ENCODE measurements at regions not wholly inside any gene's neighbourhood (a gene's known extent, or its start where the extent isn't known, plus 50 kb on each side); places are given as distances from the start of the nearest gene placed in this dataset.
A peak's percentile ranks its signal among the peaks of the same experiment; 100 is the strongest.
"Not testable (repeated sequence)": the region's sequence is repeated elsewhere in the genome, so short reads cannot be mapped to it uniquely, and the experiment has no call there.

DNA sequence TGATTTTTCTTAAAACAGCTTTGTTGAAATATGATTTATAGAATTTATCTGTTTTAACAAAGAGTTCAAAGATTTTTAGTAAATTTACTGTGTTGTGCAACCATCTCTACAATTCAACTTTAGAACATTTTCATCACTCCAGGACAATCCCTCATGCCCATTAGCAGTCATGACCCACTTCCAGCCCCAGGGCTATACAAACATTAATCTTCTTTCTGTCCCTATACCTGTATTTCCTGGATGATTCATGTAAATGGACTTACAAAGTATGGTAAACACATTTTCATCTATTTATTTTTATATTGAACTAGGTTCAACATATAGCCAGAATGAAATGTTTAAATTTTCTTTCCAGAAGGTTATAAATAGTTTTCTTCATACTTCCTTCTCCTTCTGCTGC, 127.8 kb upstream of the CCDC180 start:
- DNase-seq (ENCODE audit: low read depth): no peak

- DNase-seq (ENCODE audit: low read depth): no peak
Measured at GRCh38 chr9:97176206-97176605, 131.3 kb upstream of the CCDC180 start.

DNA sequence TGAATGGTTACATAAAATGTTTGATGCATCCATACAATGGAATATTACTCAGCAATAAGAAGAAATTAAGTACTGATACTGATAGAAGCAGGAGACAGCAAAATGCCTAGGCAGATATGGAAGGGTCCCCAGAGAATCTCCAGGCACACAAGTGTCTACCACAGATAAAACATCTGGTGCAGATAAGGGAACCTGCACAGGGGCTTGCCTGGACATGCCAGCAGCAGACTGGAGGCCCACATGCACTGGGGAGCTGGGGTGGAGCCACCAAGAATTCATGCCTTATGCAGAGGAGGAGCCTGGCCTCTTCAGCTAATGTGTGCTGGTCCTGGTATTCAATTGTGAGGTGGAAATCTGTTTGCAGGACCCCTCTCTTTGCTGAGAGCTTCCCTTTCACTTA, 129.2 kb upstream of the CTSV start:
- DNase-seq (ENCODE audit: low read depth): not testable (repeated sequence)

GRCh38 chr9:97166496-97167138, 127.7 kb upstream of the CTSV start:
- DNase-seq (ENCODE audit: low read depth): not testable (repeated sequence)

GRCh38 chr9:97160255-97160654, 121.3 kb upstream of the CTSV start:
- no peak for DNase-seq (ENCODE audit: low read depth)

- not testable (repeated sequence) for DNase-seq (ENCODE audit: low read depth)
Measured at GRCh38 chr9:97158722-97159121, 119.8 kb upstream of the CTSV start.

DNA sequence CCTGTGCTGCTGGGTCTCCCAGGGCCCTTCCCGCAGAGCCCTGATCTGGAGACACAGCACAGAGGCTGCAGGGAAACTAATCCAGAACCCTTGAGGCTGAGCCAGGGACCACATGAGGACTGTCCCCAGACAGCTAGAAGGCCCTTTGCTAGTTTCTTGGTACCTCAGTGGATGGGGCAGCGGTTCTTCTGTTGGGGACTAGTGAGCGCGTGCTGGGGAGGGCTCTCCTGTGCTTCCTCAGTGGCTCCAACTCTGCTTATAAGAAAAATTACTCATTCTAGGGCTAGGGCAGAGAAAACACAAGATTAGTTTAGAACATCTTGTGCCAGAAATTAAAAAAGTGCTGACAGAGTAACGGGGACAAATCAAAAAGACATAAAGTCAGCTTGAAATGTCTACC, 116.5 kb upstream of the CTSV start:
- DNase-seq (ENCODE audit: low read depth): not testable (repeated sequence)

DNA sequence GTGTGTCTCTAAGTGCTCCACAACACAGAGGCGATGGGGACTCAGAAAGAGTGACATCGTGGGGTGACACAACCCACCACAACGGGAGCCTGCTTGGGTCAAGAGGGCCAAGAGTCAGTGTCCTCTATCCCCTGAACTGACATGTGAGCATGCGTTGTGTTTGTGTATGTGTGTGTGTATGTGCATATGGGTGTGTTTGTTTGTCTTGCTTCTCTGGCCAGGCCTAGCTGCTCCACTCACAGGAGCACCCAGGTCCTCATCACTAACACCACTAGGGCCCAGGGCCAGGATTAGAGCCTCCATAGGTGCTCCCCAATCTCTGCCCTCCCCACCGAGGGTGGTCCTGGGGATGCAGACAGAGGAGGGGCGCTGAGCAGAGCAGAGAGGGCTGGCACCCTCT, 115.0 kb upstream of the CTSV start:
- DNase-seq (ENCODE audit: low read depth): no peak

DNA sequence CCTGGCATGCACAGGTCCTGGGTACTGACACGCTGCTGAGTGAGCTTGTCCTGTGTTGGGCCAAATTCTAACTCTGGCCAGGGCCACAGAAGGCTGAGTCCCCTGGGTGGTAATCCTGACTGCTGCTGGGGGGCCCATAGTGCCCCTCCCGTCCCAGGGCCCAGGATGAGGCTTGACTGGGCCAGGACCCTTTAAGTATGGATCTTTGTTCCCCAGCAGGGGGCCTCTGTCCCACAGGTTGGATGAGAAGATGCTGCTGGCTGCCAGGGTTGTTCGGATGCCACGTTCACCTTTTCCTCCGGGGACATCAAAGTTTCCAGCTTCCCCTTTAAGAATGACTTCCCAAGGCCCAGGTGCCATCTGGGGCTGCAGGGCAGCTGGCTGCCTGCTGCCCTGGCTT, 114.2 kb upstream of the CTSV start:
- not testable (repeated sequence) for DNase-seq (ENCODE audit: low read depth)

GRCh38 chr9:97150471-97150870, 111.5 kb upstream of the CTSV start:
- DNase-seq (ENCODE audit: low read depth): not testable (repeated sequence)

- DNase-seq (ENCODE audit: low read depth): not testable (repeated sequence)
Measured at GRCh38 chr9:97148428-97148827, 109.5 kb upstream of the CTSV start.

- not testable (repeated sequence) for DNase-seq (ENCODE audit: low read depth)
Measured at GRCh38 chr9:97145680-97146079, 106.7 kb upstream of the CTSV start.

- no peak for DNase-seq (ENCODE audit: low read depth)
Measured at GRCh38 chr9:97140566-97140965, 101.6 kb upstream of the CTSV start.

DNA sequence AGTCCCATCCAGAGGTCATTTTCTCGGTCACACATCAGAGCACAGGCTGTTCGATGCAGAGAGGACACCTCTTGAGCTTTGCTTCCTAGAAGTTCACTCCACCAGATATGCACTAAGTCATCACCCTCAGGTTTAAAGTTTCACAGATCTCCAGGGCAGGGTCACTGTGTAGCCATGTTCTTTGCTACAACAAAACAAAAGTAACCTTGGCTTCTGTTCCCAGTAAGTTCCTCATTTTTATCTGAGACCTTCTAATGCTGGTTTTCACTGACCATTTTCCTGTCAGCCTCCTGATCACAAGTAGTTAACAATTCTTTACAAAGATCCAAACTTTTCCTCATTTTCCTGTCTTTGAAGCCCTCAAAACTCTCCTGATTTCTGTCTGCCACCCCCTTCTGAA, 97.5 kb upstream of the CTSV start:
- DNase-seq (ENCODE audit: low read depth): no peak

GRCh38 chr9:97133966-97134365, 95.0 kb upstream of the CTSV start:
- not testable (repeated sequence) for DNase-seq (ENCODE audit: low read depth)

DNA sequence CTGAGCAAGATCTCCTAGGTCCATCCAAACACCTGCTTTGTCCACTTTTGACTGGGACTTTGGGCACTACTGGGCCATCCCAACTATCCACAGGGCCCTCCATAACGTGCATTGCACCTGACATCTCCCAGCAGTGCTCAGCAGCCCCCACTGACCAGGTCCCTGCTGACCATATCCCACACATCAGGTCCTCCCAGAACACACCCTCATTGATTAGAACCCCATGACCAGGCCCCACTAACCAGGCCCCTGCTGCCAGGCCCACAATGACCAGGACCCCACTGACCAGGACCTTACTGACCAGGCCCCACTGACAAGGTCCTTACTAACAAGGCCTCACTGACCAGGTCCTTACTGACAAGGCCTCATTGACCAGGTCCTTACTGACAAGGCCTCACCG, 93.9 kb upstream of the CTSV start:
- no peak for DNase-seq (ENCODE audit: low read depth)

- not testable (repeated sequence) for DNase-seq (ENCODE audit: low read depth)
Measured at GRCh38 chr9:97130864-97131263, 91.9 kb upstream of the CTSV start.

DNA sequence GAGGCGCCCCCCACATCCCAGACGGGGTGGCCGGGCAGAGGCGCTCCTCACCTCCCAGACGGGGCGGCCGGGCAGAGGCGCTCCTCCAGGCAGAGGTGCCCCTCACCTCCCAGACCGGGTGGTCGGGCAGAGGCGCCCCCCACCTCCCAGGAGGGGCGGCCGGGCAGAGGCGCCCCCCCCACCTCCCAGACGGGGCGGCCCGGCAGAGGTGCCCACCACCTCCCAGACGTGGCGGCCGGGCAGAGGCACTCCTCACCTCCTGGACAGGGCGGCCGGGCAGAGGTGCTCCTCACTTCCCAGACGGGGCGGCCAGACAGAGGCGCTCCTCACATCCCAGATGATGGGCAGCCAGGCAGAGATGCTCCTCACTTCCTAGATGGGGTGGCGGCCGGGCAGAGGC, 91.4 kb upstream of the CTSV start:
- DNase-seq (ENCODE audit: low read depth): not testable (repeated sequence)

DNA sequence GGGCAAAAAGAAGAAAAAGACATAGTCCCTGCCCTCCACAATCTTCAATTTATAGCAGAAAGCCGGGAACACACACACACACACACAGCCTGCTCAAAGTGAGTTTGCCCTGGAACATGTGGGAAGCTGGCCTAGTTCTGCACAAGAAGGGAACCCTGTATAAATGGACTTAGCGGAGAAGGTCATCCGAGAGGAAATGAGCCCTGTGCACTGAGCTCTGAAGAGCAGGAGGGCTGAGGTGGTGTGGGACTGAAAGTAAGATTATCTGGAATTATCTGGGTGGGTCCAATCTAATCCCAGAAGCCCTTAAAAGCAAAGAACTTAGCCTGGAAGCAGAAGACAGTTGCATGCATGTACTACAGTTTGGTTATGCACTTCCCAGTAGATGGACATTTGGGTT, 90.0 kb upstream of the CTSV start:
- DNase-seq (ENCODE audit: low read depth): no peak

DNA sequence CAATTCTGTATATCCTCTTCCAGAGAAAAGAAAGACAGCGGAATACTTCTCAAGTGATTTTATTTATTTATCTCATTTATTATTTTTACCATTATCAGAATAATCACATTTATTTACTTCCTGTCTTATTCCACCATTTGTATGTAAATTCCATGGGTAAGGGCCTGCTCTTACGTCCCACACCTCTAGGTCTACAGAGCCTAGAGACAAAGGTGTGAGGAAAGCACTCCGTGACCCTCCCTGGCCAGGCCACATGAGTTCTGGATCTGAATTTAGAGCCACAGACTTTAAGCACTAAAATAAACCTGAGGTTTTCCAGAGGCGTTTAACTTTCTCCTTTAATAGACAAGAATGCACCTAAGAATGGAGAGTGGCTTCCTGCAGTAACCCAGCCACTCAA, 85.3 kb upstream of the CTSV start:
- DNase-seq (ENCODE audit: low read depth): no peak

DNA sequence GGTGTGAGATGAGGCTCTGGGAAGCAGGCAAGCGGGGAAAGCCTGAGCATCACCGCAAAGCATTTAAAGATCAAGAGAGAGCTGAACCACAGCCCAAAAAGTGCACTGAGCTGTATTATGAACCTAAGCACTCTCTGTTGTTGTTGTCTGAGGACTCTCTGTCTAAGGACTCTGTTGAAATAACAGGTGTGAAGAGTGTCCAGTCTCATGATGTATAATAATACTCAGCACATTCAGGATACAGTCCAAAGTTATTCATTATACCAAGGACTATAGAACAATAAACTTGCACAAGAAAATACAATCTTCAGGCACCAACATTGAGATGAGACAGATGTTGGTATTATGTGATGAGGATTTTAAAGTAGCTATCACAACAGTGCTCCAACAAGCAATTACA, 71.8 kb upstream of the CTSV start:
- DNase-seq (ENCODE audit: low read depth): no peak

- peak; percentile 10 for DNase-seq (ENCODE audit: low read depth)
Measured at GRCh38 chr9:97109194-97109811, 70.4 kb upstream of the CTSV start.

GRCh38 chr9:97105220-97105619, 66.3 kb upstream of the CTSV start:
- not testable (repeated sequence) for DNase-seq (ENCODE audit: low read depth)

Measured in stimulated activated CD4-positive, alpha-beta T cell treated with anti-CD3 and anti-CD28 coated beads, Interleukin-2, amount 100 ng/mL, for 4 hours (primary cell).